Left forelimb (tissue), 1 donor: ENCODE measurements at regions not wholly inside any gene's neighbourhood (a gene's known extent, or its start where the extent isn't known, plus 50 kb on each side); places are given as distances from the start of the nearest gene placed in this dataset.
"Not testable (repeated sequence)": the region's sequence is repeated elsewhere in the genome, so short reads cannot be mapped to it uniquely, and the experiment has no call there.

Experiments
- DNase-seq: peaks from one replicate; pipeline ENCODE4 v3.0.0-alpha.2; 2018; ENCODE audit warnings: low spot score

GRCh38 chr16:88164196-88165039, 213.2 kb downstream of the BANP start:
- DNase-seq: peak; percentile 41

GRCh38 chr16:88165040-88165544, 213.9 kb downstream of the BANP start:
- peak; percentile 37 for DNase-seq

- peak; percentile 52 for DNase-seq
Observed at GRCh38 chr16:88165683-88166082, 214.4 kb downstream of the BANP start.

GRCh38 chr16:88166209-88166773, 215.1 kb downstream of the BANP start:
- peak; percentile 51 for DNase-seq

GRCh38 chr16:88167798-88168556, 214.8 kb upstream of the ZNF469 start:
- DNase-seq: peak; percentile 36

- DNase-seq: peak; percentile 20
Observed at GRCh38 chr16:88168557-88168949, 214.2 kb upstream of the ZNF469 start.

GRCh38 chr16:88169136-88169830, 213.5 kb upstream of the ZNF469 start:
- peak; percentile 53 for DNase-seq

GRCh38 chr16:88169831-88170165, 213.0 kb upstream of the ZNF469 start:
- not testable (repeated sequence) for DNase-seq

GRCh38 chr16:88170528-88170991, 212.2 kb upstream of the ZNF469 start:
- DNase-seq: peak; percentile 51

- DNase-seq: not testable (repeated sequence)
Observed at GRCh38 chr16:88171126-88171525, 211.6 kb upstream of the ZNF469 start.

GRCh38 chr16:88176184-88176583, 206.6 kb upstream of the ZNF469 start:
- DNase-seq: not testable (repeated sequence)

GRCh38 chr16:88176591-88177180, 206.1 kb upstream of the ZNF469 start:
- DNase-seq: peak; percentile 36

- DNase-seq: peak; percentile 41
Observed at GRCh38 chr16:88178251-88178650, 204.5 kb upstream of the ZNF469 start.

GRCh38 chr16:88178896-88179295, 203.9 kb upstream of the ZNF469 start:
- peak; percentile 25 for DNase-seq

- DNase-seq: peak; percentile 22
Observed at GRCh38 chr16:88182967-88183881, 199.5 kb upstream of the ZNF469 start.

GRCh38 chr16:88184053-88184452, 198.7 kb upstream of the ZNF469 start:
- peak; percentile 48 for DNase-seq

GRCh38 chr16:88184566-88185355, 198.0 kb upstream of the ZNF469 start:
- DNase-seq: peak; percentile 34

GRCh38 chr16:88185406-88185805, 197.4 kb upstream of the ZNF469 start:
- DNase-seq: peak; percentile 26
